ENCODE measurements at regions not wholly inside any gene's neighbourhood (a gene's known extent, or its start where the extent isn't known, plus 50 kb on each side); places are given as distances from the start of the nearest gene placed in this dataset.

DNA sequence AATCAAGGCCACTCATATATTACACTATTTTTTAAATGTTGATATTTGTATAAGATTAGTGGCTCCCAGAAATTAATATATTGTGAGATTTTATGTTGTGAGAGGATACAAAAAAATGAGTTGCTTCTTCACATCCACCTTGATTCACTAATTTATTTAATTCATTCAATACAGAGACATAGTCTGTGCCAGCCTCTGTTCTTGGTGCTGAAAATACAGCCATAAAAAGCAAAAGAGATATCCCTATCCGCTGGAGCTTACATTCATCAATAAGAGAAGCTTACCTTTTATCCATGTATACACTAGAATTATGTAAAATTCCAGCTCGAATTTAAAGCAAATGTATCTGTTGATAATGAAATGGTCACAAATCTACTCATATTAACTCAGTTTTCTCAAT is 92.2 kb upstream of the GABRG2 start:
- no peak overlapping the region for H3K4me3 Mint-ChIP-seq
- Histone ChIP-seq H3K27ac (ENCODE audit: low read depth) (no peak overlapping the region), H4K20me1 (replicated peaks; ENCODE audit: insufficient read depth) (no peaks in the 10 kb centered on the region), H3K36me3 (ENCODE audit: insufficient read depth) (no peaks in the 10 kb centered on the region), H3K4me1 (ENCODE audit: insufficient read depth) (no peaks in the 10 kb centered on the region), H3K27me3 (ENCODE audit: insufficient read depth) (no peaks in the 10 kb centered on the region), H3K4me3 (no peak overlapping the region), H3K4me2 (no peak overlapping the region), H3K9me2 (ENCODE audit: insufficient read depth) (no peaks in the 10 kb centered on the region), H3F3A (replicated peaks; ENCODE audit: low read depth) (no peaks in the 10 kb centered on the region), H3K79me2 (replicated peaks; ENCODE audit: insufficient read depth) (no peaks in the 10 kb centered on the region), H2AFZ (no peak overlapping the region)
- no peaks in the 10 kb centered on the region for H3K36me3 Mint-ChIP-seq (ENCODE audit: low read depth)
- no peaks in the 10 kb centered on the region for H3K27me3 Mint-ChIP-seq (ENCODE audit: insufficient read depth, low read depth, poor library complexity)
- H3K4me1 Mint-ChIP-seq = no peaks in the 10 kb centered on the region
- ATAC-seq (no peak), DNase-seq (ENCODE audit: low spot score) (no peak)
- H3K27ac Mint-ChIP-seq = no peak overlapping the region
- H3K9me3 Mint-ChIP-seq = no peaks in the 10 kb centered on the region
- TF ChIP-seq NANOG (IDR thresholded peaks at IDR 0.05; ENCODE audit: borderline replicate concordance) = no peak
- TF ChIP-seq, protein P1, sequence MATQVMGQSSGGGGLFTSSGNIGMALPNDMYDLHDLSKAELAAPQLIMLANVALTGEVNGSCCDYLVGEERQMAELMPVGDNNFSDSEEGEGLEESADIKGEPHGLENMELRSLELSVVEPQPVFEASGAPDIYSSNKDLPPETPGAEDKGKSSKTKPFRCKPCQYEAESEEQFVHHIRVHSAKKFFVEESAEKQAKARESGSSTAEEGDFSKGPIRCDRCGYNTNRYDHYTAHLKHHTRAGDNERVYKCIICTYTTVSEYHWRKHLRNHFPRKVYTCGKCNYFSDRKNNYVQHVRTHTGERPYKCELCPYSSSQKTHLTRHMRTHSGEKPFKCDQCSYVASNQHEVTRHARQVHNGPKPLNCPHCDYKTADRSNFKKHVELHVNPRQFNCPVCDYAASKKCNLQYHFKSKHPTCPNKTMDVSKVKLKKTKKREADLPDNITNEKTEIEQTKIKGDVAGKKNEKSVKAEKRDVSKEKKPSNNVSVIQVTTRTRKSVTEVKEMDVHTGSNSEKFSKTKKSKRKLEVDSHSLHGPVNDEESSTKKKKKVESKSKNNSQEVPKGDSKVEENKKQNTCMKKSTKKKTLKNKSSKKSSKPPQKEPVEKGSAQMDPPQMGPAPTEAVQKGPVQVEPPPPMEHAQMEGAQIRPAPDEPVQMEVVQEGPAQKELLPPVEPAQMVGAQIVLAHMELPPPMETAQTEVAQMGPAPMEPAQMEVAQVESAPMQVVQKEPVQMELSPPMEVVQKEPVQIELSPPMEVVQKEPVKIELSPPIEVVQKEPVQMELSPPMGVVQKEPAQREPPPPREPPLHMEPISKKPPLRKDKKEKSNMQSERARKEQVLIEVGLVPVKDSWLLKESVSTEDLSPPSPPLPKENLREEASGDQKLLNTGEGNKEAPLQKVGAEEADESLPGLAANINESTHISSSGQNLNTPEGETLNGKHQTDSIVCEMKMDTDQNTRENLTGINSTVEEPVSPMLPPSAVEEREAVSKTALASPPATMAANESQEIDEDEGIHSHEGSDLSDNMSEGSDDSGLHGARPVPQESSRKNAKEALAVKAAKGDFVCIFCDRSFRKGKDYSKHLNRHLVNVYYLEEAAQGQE (IDR thresholded peaks at IDR 0.05; ENCODE audit: unreplicated experiment) = peak; percentile 36
- no peak for TF ChIP-seq ZNF114 (CRISPR knock-in tag; IDR thresholded peaks at IDR 0.05)
- TF ChIP-seq, protein P2, sequence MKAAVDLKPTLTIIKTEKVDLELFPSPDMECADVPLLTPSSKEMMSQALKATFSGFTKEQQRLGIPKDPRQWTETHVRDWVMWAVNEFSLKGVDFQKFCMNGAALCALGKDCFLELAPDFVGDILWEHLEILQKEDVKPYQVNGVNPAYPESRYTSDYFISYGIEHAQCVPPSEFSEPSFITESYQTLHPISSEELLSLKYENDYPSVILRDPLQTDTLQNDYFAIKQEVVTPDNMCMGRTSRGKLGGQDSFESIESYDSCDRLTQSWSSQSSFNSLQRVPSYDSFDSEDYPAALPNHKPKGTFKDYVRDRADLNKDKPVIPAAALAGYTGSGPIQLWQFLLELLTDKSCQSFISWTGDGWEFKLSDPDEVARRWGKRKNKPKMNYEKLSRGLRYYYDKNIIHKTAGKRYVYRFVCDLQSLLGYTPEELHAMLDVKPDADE (IDR thresholded peaks at IDR 0.05) = no peak
- TF ChIP-seq STAT1 (IDR thresholded peaks at IDR 0.05; ENCODE audit: unreplicated experiment) = no peak
- no peak for TF ChIP-seq EZH2 (IDR thresholded peaks at IDR 0.05; ENCODE audit: low read depth, unreplicated experiment)

DNA sequence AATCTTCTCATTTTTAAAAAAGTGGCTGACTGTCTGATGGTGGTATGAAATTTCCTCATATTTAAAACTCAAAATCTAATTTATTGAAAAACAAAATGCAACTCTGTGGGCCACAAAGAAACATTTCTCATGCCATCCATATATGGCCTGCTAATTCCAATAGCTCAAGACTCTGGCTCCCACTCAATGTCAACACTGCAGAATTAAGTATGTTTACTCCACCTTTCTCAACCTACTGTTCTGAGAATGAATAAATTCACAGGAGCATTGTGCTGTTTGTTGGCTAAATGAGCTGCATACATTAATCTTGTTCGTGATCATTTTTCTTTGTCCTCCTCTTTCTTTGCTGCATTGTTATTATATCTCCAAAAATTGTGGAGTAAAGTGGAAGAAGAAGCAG is 79.5 kb upstream of the GABRG2 start:
- ATAC-seq = no peak
- Histone ChIP-seq H3K36me3 (ENCODE audit: insufficient read depth) (no peaks in the 10 kb centered on the region), H3K4me3 (no peak overlapping the region), H3F3A (replicated peaks; ENCODE audit: low read depth) (no peaks in the 10 kb centered on the region), H2AFZ (no peak overlapping the region), H3K9me2 (ENCODE audit: insufficient read depth) (peaks cover 8% of the 10 kb centered on the region; the same call in 1 of the 2 replicates), H4K20me1 (replicated peaks; ENCODE audit: insufficient read depth) (no peaks in the 10 kb centered on the region), H3K27ac (ENCODE audit: low read depth) (no peak overlapping the region), H3K4me1 (ENCODE audit: insufficient read depth) (peaks cover 3% of the 10 kb centered on the region; the same call in 1 of the 2 replicates), H3K27me3 (ENCODE audit: insufficient read depth) (no peaks in the 10 kb centered on the region), H3K4me2 (no peak overlapping the region), H3K79me2 (replicated peaks; ENCODE audit: insufficient read depth) (no peaks in the 10 kb centered on the region)
- H3K27me3 Mint-ChIP-seq (ENCODE audit: insufficient read depth, low read depth, poor library complexity) = peaks cover 2% of the 10 kb centered on the region
- no peak for DNase-seq (ENCODE audit: low spot score)
- H3K27ac Mint-ChIP-seq = no peak overlapping the region
- no peak for TF ChIP-seq ZNF331 (CRISPR knock-in tag; IDR thresholded peaks at IDR 0.05; ENCODE audit: low read depth)
- no peak for TF ChIP-seq NANOG (IDR thresholded peaks at IDR 0.05; ENCODE audit: borderline replicate concordance)
- TF ChIP-seq, protein P3, sequence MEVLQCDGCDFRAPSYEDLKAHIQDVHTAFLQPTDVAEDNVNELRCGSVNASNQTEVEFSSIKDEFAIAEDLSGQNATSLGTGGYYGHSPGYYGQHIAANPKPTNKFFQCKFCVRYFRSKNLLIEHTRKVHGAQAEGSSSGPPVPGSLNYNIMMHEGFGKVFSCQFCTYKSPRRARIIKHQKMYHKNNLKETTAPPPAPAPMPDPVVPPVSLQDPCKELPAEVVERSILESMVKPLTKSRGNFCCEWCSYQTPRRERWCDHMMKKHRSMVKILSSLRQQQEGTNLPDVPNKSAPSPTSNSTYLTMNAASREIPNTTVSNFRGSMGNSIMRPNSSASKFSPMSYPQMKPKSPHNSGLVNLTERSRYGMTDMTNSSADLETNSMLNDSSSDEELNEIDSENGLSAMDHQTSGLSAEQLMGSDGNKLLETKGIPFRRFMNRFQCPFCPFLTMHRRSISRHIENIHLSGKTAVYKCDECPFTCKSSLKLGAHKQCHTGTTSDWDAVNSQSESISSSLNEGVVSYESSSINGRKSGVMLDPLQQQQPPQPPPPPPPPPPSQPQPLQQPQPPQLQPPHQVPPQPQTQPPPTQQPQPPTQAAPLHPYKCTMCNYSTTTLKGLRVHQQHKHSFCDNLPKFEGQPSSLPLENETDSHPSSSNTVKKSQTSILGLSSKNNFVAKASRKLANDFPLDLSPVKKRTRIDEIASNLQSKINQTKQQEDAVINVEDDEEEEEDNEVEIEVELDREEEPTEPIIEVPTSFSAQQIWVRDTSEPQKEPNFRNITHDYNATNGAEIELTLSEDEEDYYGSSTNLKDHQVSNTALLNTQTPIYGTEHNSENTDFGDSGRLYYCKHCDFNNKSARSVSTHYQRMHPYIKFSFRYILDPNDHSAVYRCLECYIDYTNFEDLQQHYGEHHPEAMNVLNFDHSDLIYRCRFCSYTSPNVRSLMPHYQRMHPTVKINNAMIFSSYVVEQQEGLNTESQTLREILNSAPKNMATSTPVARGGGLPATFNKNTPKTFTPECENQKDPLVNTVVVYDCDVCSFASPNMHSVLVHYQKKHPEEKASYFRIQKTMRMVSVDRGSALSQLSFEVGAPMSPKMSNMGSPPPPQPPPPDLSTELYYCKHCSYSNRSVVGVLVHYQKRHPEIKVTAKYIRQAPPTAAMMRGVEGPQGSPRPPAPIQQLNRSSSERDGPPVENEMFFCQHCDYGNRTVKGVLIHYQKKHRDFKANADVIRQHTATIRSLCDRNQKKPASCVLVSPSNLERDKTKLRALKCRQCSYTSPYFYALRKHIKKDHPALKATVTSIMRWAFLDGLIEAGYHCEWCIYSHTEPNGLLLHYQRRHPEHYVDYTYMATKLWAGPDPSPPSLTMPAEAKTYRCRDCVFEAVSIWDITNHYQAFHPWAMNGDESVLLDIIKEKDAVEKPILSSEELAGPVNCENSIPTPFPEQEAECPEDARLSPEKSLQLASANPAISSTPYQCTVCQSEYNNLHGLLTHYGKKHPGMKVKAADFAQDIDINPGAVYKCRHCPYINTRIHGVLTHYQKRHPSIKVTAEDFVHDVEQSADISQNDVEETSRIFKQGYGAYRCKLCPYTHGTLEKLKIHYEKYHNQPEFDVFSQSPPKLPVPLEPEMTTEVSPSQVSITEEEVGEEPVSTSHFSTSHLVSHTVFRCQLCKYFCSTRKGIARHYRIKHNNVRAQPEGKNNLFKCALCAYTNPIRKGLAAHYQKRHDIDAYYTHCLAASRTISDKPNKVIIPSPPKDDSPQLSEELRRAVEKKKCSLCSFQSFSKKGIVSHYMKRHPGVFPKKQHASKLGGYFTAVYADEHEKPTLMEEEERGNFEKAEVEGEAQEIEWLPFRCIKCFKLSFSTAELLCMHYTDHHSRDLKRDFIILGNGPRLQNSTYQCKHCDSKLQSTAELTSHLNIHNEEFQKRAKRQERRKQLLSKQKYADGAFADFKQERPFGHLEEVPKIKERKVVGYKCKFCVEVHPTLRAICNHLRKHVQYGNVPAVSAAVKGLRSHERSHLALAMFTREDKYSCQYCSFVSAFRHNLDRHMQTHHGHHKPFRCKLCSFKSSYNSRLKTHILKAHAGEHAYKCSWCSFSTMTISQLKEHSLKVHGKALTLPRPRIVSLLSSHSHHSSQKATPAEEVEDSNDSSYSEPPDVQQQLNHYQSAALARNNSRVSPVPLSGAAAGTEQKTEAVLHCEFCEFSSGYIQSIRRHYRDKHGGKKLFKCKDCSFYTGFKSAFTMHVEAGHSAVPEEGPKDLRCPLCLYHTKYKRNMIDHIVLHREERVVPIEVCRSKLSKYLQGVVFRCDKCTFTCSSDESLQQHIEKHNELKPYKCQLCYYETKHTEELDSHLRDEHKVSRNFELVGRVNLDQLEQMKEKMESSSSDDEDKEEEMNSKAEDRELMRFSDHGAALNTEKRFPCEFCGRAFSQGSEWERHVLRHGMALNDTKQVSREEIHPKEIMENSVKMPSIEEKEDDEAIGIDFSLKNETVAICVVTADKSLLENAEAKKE (CRISPR knock-in tag; IDR thresholded peaks at IDR 0.05) = no peak
- TF ChIP-seq, protein P2 (IDR thresholded peaks at IDR 0.05) = no peak
- no peak for TF ChIP-seq POLR2AphosphoS5 (IDR thresholded peaks at IDR 0.05; ENCODE audit: low read depth)
- no peak overlapping the region for H3K4me3 Mint-ChIP-seq
- H3K9me3 Mint-ChIP-seq = peaks cover 40% of the 10 kb centered on the region
- peaks cover 13% of the 10 kb centered on the region; the same call in 2 of the 3 replicates for H3K4me1 Mint-ChIP-seq
- H3K36me3 Mint-ChIP-seq (ENCODE audit: low read depth) = peaks cover 32% of the 10 kb centered on the region

Measured in GM23338 (cell line).